ENCODE measurements at regions not wholly inside any gene's neighbourhood (a gene's known extent, or its start where the extent isn't known, plus 50 kb on each side); places are given as distances from the start of the nearest gene placed in this dataset.

- no peaks in the 10 kb centered on the region for H3K9me3 ChIP-seq
- TF ChIP-seq CTCF (IDR thresholded peaks at IDR 0.05; ENCODE audit: low read depth, low read length) = no peak
- peaks cover 24% of the 10 kb centered on the region for H3K4me1 ChIP-seq
- H3K27me3 ChIP-seq = no peaks in the 10 kb centered on the region
- DNase-seq = no peak
- no peak overlapping the region for H3K4me3 ChIP-seq (ENCODE audit: low read depth, low read length)
- H3K36me3 ChIP-seq = 0 out of 2 replicates have a peak, but pooled peaks cover 4% of the 10 kb centered on the region
These were observed 1291.9 kb upstream of the TENM3 start for GRCh38 chr4:180951312-180951711.

GRCh38 chr4:180953572-180953971 is 1289.6 kb upstream of the TENM3 start:
- Histone ChIP-seq H3K27me3 (no peaks in the 10 kb centered on the region), H3K9me3 (no peaks in the 10 kb centered on the region), H3K4me3 (ENCODE audit: low read depth, low read length) (no peak overlapping the region), H3K4me1 (peaks cover 25% of the 10 kb centered on the region), H3K36me3 (0 out of 2 replicates have a peak, but pooled peaks cover 4% of the 10 kb centered on the region)
- peak; percentile 12 for DNase-seq
- TF ChIP-seq CTCF (IDR thresholded peaks at IDR 0.05; ENCODE audit: low read depth, low read length) = peak; percentile 57

GRCh38 chr4:180960743-180961401 is 1282.3 kb upstream of the TENM3 start:
- H3K9me3 ChIP-seq = no peaks in the 10 kb centered on the region
- H3K4me1 ChIP-seq = peaks cover 39% of the 10 kb centered on the region
- DNase-seq = peak; percentile 82
- no peaks in the 10 kb centered on the region for H3K27me3 ChIP-seq
- H3K4me3 ChIP-seq (ENCODE audit: low read depth, low read length) = peak overlapping the region; percentile 28; the same call in 1 of the 2 replicates
- TF ChIP-seq CTCF (IDR thresholded peaks at IDR 0.05; ENCODE audit: low read depth, low read length) = peak; percentile 62
- H3K36me3 ChIP-seq = no peaks in the 10 kb centered on the region

- DNase-seq = no peak
- no peaks in the 10 kb centered on the region for H3K36me3 ChIP-seq
- no peak for TF ChIP-seq CTCF (IDR thresholded peaks at IDR 0.05; ENCODE audit: low read depth, low read length)
- no peaks in the 10 kb centered on the region for H3K27me3 ChIP-seq
- H3K4me3 ChIP-seq (ENCODE audit: low read depth, low read length) = no peak overlapping the region
- H3K4me1 ChIP-seq = peaks cover 39% of the 10 kb centered on the region
- H3K9me3 ChIP-seq = no peaks in the 10 kb centered on the region
These were observed 1280.9 kb upstream of the TENM3 start for GRCh38 chr4:180962268-180962667.

GRCh38 chr4:180966312-180966711 is 1276.9 kb upstream of the TENM3 start:
- TF ChIP-seq CTCF (IDR thresholded peaks at IDR 0.05; ENCODE audit: low read depth, low read length) = no peak
- H3K9me3 ChIP-seq = no peaks in the 10 kb centered on the region
- DNase-seq = no peak
- peaks cover 32% of the 10 kb centered on the region for H3K4me1 ChIP-seq
- H3K36me3 ChIP-seq = no peaks in the 10 kb centered on the region; the same call in 1 of the 2 replicates
- no peak overlapping the region for H3K4me3 ChIP-seq (ENCODE audit: low read depth, low read length)
- H3K27me3 ChIP-seq = no peaks in the 10 kb centered on the region

- H3K4me1 ChIP-seq = peaks cover 18% of the 10 kb centered on the region
- no peaks in the 10 kb centered on the region for H3K9me3 ChIP-seq
- no peak for DNase-seq
- no peak overlapping the region for H3K4me3 ChIP-seq (ENCODE audit: low read depth, low read length)
- TF ChIP-seq CTCF (IDR thresholded peaks at IDR 0.05; ENCODE audit: low read depth, low read length) = no peak
- H3K27me3 ChIP-seq = no peaks in the 10 kb centered on the region
- H3K36me3 ChIP-seq = no peaks in the 10 kb centered on the region; the same call in 1 of the 2 replicates
These were observed 1275.3 kb upstream of the TENM3 start for GRCh38 chr4:180967936-180968335.
